ENCODE measurements at regions not wholly inside any gene's neighbourhood (a gene's known extent, or its start where the extent isn't known, plus 50 kb on each side); places are given as distances from the start of the nearest gene placed in this dataset.

DNA sequence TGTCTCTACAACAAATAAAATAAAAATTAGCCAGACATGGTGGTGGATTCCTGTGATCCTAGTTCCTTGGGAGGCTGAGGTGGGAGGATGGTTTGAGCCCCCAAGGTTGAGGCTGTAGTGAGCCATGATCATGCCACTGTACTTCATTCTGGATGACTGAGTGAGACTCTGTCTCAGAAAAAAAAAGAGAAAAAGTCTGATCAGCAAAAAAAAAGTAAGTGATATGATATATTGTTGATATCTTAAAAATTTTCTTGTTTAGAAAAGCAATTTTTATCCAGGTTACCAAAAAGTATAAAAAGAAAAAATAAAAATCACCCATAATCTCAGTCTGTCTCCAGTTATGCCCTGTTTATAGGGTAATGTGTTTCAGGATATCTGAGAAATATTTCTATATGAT, 251.4 kb downstream of the OTOL1 start:
- H3K4me2 ChIP-seq (ENCODE audit: insufficient read depth, insufficient read length, low read length), result no peak overlapping the region
- Mint-ChIP-seq H3K27ac (no peak overlapping the region), H3K27me3 (ENCODE audit: low read depth) (no peaks in the 10 kb centered on the region), H3K4me1 (peaks cover 0 to 2% of the 10 kb centered on the region in 2 experiments; a peak in 1 of 4 replicates), H3K36me3 (ENCODE audit: insufficient read depth in 1 of 3, low read depth in 3 of 3) (peaks cover 0 to 4% (median 2%) of the 10 kb centered on the region in 3 experiments; a peak in 2 of 7 replicates), H3K4me3 (no peak overlapping the region), H3K9me3 (peaks cover 0 to 2% of the 10 kb centered on the region in 2 experiments; a peak in 3 of 5 replicates)
- H3K27ac ChIP-seq (ENCODE audit: insufficient read length, low read depth, low read length), result no peak overlapping the region
- H2BK12ac ChIP-seq (ENCODE audit: insufficient read length, low read depth, low read length), result no peak overlapping the region
- no peak overlapping the region for H4K5ac ChIP-seq (ENCODE audit: insufficient read length, low read depth, low read length)
- no peak overlapping the region for H3K14ac ChIP-seq (ENCODE audit: insufficient read depth, low read length)
- H2BK5ac ChIP-seq (ENCODE audit: insufficient read length, low read length), result no peak overlapping the region
- H3K79me2 ChIP-seq (ENCODE audit: insufficient read depth, low read length), result no peaks in the 10 kb centered on the region
- no peaks in the 10 kb centered on the region for H4K20me1 ChIP-seq (ENCODE audit: control insufficient read depth, insufficient read depth, insufficient read length)
- no peak overlapping the region for H3T11ph ChIP-seq (ENCODE audit: low read length)
- H4K91ac ChIP-seq (ENCODE audit: insufficient read length, low read depth, low read length), result no peak overlapping the region
- no peaks in the 10 kb centered on the region for H3K4me1 ChIP-seq (ENCODE audit: insufficient read depth, low read length)
- TF ChIP-seq CTCF (conservative IDR thresholded peaks at IDR 0.05), result no peak
- no peak overlapping the region for H4K8ac ChIP-seq (replicated peaks; ENCODE audit: insufficient read length, low read depth, low read length)
- no peaks in the 10 kb centered on the region for H3K23me2 ChIP-seq (ENCODE audit: insufficient read length, low read depth, low read length, poor library complexity, severe bottlenecking)
- H2AFZ ChIP-seq (ENCODE audit: low read length), result no peak overlapping the region
- H2BK20ac ChIP-seq (ENCODE audit: low read depth, low read length, poor library complexity, severe bottlenecking), result no peak overlapping the region
- no peak overlapping the region for H2BK15ac ChIP-seq (ENCODE audit: low read depth, low read length)
- no peak overlapping the region for H3K23ac ChIP-seq (ENCODE audit: insufficient read length, low read depth, low read length)
- H3K18ac ChIP-seq (ENCODE audit: insufficient read length, low read depth, low read length), result no peak overlapping the region
- H3K9ac ChIP-seq (ENCODE audit: extremely low read depth, insufficient read length, low read length), result no peak overlapping the region
- H3K27me3 ChIP-seq (ENCODE audit: insufficient read depth, low read length), result no peaks in the 10 kb centered on the region
- H3K4ac ChIP-seq (ENCODE audit: low read depth, low read length), result no peak overlapping the region
- no peak overlapping the region for H3K56ac ChIP-seq (ENCODE audit: insufficient read length, low read depth, low read length)
- no peaks in the 10 kb centered on the region for H3K79me1 ChIP-seq (ENCODE audit: insufficient read depth, low read depth, low read length, poor library complexity, severe bottlenecking)
- no peak overlapping the region for H2BK120ac ChIP-seq (ENCODE audit: low read depth, low read length, poor library complexity, severe bottlenecking)
- H3K9me3 ChIP-seq (ENCODE audit: control insufficient read depth, low read depth, low read length), result no peaks in the 10 kb centered on the region
- no peak for DNase-seq
- no peak overlapping the region for H2AK5ac ChIP-seq (ENCODE audit: insufficient read length, low read length)

All from H9 (cell line).